Mesenchymal stem cell (in vitro differentiated cells and primary cell): ENCODE measurements at regions not wholly inside any gene's neighbourhood (a gene's known extent, or its start where the extent isn't known, plus 50 kb on each side); places are given as distances from the start of the nearest gene placed in this dataset.

Experiments
- DNase-seq: peaks from one replicate; pipeline ENCODE4 v3.0.0-alpha.2; 2013
- H2AFZ ChIP-seq: one replicate; pipeline ENCODE4 v1.6.1; 2013; ENCODE audit warnings: low read depth, mild to moderate bottlenecking, control low read depth, inconsistent platforms, low read length, moderate library complexity
- H2AK5ac ChIP-seq: 2 replicates; pipeline ENCODE4 v1.6.1; 2013; ENCODE audit warnings: low read length, moderate library complexity, mild to moderate bottlenecking, inconsistent platforms; ENCODE audit not compliant: severe bottlenecking
- H2BK120ac ChIP-seq: one replicate; pipeline ENCODE4 v1.6.1; 2013; ENCODE audit warnings: low read depth, mild to moderate bottlenecking, inconsistent platforms, low read length, moderate library complexity
- H2BK12ac ChIP-seq, 2 experiments: one replicate each; pipeline ENCODE4 v1.6.1; 2013; ENCODE audit warnings: inconsistent platforms in 2 of 2, low read length in 2 of 2, mild to moderate bottlenecking in 2 of 2, moderate library complexity in 2 of 2, control low read depth in 1 of 2
- H2BK15ac ChIP-seq: one replicate; pipeline ENCODE4 v1.6.1; 2013; ENCODE audit warnings: mild to moderate bottlenecking, low read depth, inconsistent platforms; ENCODE audit not compliant: poor library complexity, severe bottlenecking
- H2BK5ac ChIP-seq: 2 replicates; pipeline ENCODE4 v1.6.1; 2013; ENCODE audit warnings: low read depth, mild to moderate bottlenecking, low read length, control low read depth, inconsistent platforms; ENCODE audit not compliant: poor library complexity, severe bottlenecking
- H3K14ac ChIP-seq, 2 experiments: one replicate each; pipeline ENCODE4 v1.6.1; 2013; ENCODE audit warnings: inconsistent platforms in 2 of 2, low read length in 2 of 2, control low read depth in 1 of 2, mild to moderate bottlenecking in 1 of 2, moderate library complexity in 1 of 2
- H3K18ac ChIP-seq, 2 experiments: one replicate each; pipeline ENCODE4 v1.6.1; 2013; ENCODE audit warnings: inconsistent platforms in 2 of 2, low read length in 2 of 2, control low read depth in 1 of 2, low read depth in 1 of 2, mild to moderate bottlenecking in 1 of 2
- H3K23ac ChIP-seq, 2 experiments: one replicate each; pipeline ENCODE4 v1.6.1; 2013; ENCODE audit warnings: inconsistent platforms in 2 of 2, low read length in 2 of 2, mild to moderate bottlenecking in 2 of 2, moderate library complexity in 2 of 2, control low read depth in 1 of 2
- H3K27ac ChIP-seq: 2 replicates; pipeline ENCODE4 v1.5.1; 2013; ENCODE audit warnings: mild to moderate bottlenecking, moderate library complexity, low read length, control low read depth, inconsistent platforms; ENCODE audit not compliant: poor library complexity, severe bottlenecking
- H3K27me3 ChIP-seq, 2 experiments: 2 replicates each; pipeline versions ENCODE4 v1.6.1 to v1.7.0; 2013; ENCODE audit warnings: low read length in 2 of 2, mild to moderate bottlenecking in 2 of 2, moderate library complexity in 2 of 2, control low read depth in 1 of 2, inconsistent platforms in 1 of 2; ENCODE audit not compliant: control insufficient read depth in 1 of 2, insufficient read depth in 1 of 2
- H3K36me3 ChIP-seq, 2 experiments: 2 replicates each; pipeline versions ENCODE4 v1.6.1 to v1.7.0; 2013; ENCODE audit warnings: low read length in 2 of 2, control low read depth in 1 of 2, inconsistent platforms in 1 of 2, low read depth in 1 of 2, mild to moderate bottlenecking in 1 of 2; ENCODE audit not compliant: insufficient read depth in 2 of 2, control insufficient read depth in 1 of 2
- H3K4ac ChIP-seq, 2 experiments: one replicate each; pipeline ENCODE4 v1.6.1; 2013; ENCODE audit warnings: inconsistent platforms in 2 of 2, low read length in 2 of 2, mild to moderate bottlenecking in 2 of 2, moderate library complexity in 2 of 2, control low read depth in 1 of 2, low read depth in 1 of 2
- H3K4me1 ChIP-seq: 2 replicates; pipeline ENCODE4 v1.6.1; 2013; ENCODE audit warnings: low read depth, low read length, control low read depth; ENCODE audit not compliant: control insufficient read depth, insufficient read depth
- H3K4me2 ChIP-seq: 2 replicates; pipeline ENCODE4 v1.6.1; 2013; ENCODE audit warnings: low read length, mild to moderate bottlenecking, inconsistent platforms; ENCODE audit not compliant: poor library complexity, severe bottlenecking
- H3K4me3 ChIP-seq, 2 experiments: 2 replicates each; pipeline versions ENCODE4 v1.5.1 to v1.7.0; 2013; ENCODE audit warnings: low read length in 2 of 2, mild to moderate bottlenecking in 2 of 2, control low read depth in 1 of 2, low read depth in 1 of 2; ENCODE audit not compliant: insufficient read depth in 1 of 2
- H3K79me1 ChIP-seq: replicated peaks from 2 replicates; pipeline ENCODE4 v1.6.1; 2013; ENCODE audit warnings: mild to moderate bottlenecking, control low read depth, low read length, inconsistent platforms; ENCODE audit not compliant: poor library complexity, severe bottlenecking
- H3K9ac ChIP-seq: 2 replicates; pipeline ENCODE4 v1.7.0; 2013; ENCODE audit warnings: mild to moderate bottlenecking, low read length, moderate library complexity
- H3K9me3 ChIP-seq: 2 replicates; pipeline ENCODE4 v1.7.0; 2013; ENCODE audit warnings: mild to moderate bottlenecking, low read length; ENCODE audit not compliant: control insufficient read depth
- H4K8ac ChIP-seq: one replicate; pipeline ENCODE4 v1.6.1; 2013; ENCODE audit warnings: inconsistent platforms, mild to moderate bottlenecking, low read length, moderate library complexity
- H4K91ac ChIP-seq: one replicate; pipeline ENCODE4 v1.6.1; 2013; ENCODE audit warnings: mild to moderate bottlenecking, low read length, inconsistent platforms
- WGBS: methylation state at CpG from one replicate; pipeline ENCODE4 v1.1.7; 2013; ENCODE audit warnings: mixed read lengths; 5-methylcytosine and 5-hydroxymethylcytosine counted together

DNA sequence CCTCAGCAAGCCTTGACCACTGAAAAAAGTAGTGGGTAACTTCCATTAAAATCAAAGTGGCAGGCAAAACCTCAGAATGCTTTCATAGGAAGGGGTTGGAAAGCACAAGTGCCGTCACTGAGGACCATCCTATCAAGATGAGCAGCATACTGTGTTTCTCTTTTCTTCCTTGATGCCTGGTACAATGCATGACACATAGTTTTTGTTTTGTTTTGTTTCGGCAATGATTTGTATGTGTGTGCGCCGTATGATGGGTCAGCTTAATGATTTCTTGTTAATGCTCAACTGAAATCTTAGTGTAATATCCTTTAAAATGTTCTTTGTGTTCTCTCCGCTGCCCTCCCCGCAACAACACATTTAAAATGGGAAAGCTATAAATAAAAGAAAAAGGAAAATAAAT is 476.4 kb upstream of the KCNMB2 start:
- WGBS, result 63% methylated on average over 4 of the region's 6 CpGs
- H2AFZ ChIP-seq, result no peak overlapping the region

GRCh38 chr3:178060407-178060806 is 475.8 kb upstream of the KCNMB2 start:
- Histone ChIP-seq H3K79me1 (no peaks in the 10 kb centered on the region), H3K4ac (no peak overlapping the region), H3K4me1 (peaks cover 2% of the 10 kb centered on the region), H2AFZ (no peak overlapping the region), H2BK5ac (no peak overlapping the region), H3K14ac (no peak overlapping the region), H3K27ac (peak overlapping the region; percentile 24), H3K36me3 (no peaks in the 10 kb centered on the region), H2BK12ac (no peak overlapping the region), H4K91ac (no peak overlapping the region), H2BK15ac (no peak overlapping the region), H3K9ac (peak overlapping the region; percentile 59), H3K4me3 (peak overlapping the region in 1 of 2 experiments; percentile 52), H4K8ac (no peak overlapping the region), H3K23ac (no peak overlapping the region), H2AK5ac (no peak overlapping the region), H2BK120ac (no peak overlapping the region), H3K9me3 (no peaks in the 10 kb centered on the region), H3K4me2 (no peak overlapping the region), H3K18ac (no peak overlapping the region), H3K27me3 (no peaks in the 10 kb centered on the region)
- WGBS, result no CpG with 5 or more reads among the region's 2 CpGs
- peak; percentile 83 for DNase-seq

More for the DNA sequence above, 476.4 kb upstream of the KCNMB2 start:
- H2BK5ac ChIP-seq, result no peak overlapping the region
- peaks cover 2% of the 10 kb centered on the region for H3K4me1 ChIP-seq
- peak overlapping the region in 1 of 2 experiments; percentile 91 for H3K18ac ChIP-seq
- H3K4me2 ChIP-seq, result no peak overlapping the region
- H4K8ac ChIP-seq, result no peak overlapping the region
- H3K14ac ChIP-seq, result no peak overlapping the region
- peak overlapping the region in 1 of 2 experiments; percentile 59 for H3K4ac ChIP-seq
- peak overlapping the region in 1 of 2 experiments; percentile 92 for H2BK12ac ChIP-seq
- peak overlapping the region; percentile 59 for H3K9ac ChIP-seq
- H3K23ac ChIP-seq, result no peak overlapping the region
- H2AK5ac ChIP-seq, result no peak overlapping the region
- no peaks in the 10 kb centered on the region for H3K36me3 ChIP-seq
- no peaks in the 10 kb centered on the region for H3K9me3 ChIP-seq
- DNase-seq, result peak; percentile 63
- H4K91ac ChIP-seq, result no peak overlapping the region
- H2BK120ac ChIP-seq, result no peak overlapping the region
- no peak overlapping the region for H2BK15ac ChIP-seq
- H3K79me1 ChIP-seq, result no peaks in the 10 kb centered on the region
- H3K27ac ChIP-seq, result peak overlapping the region; percentile 67
- no peaks in the 10 kb centered on the region for H3K27me3 ChIP-seq
- peak overlapping the region in 1 of 2 experiments; percentile 52 for H3K4me3 ChIP-seq

DNA sequence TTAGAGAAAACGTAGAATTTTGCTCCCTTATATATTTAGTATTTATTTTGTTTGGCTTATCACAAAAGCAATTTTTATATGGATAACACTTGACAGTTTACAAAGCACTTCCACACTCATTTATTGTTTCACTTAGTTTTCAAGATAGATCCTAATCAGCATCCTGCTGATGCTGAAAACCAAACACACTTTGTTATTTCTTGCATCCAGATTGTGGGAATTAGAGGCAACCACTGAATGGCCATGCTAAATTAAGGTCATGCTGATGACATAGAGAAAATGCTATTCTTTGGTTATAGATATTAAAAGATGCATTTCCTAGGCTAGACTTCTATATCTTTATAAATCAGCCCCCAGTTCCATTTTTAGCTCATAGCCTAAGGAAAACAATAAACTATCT is 474.1 kb upstream of the KCNMB2 start:
- Histone ChIP-seq H3K79me1 (no peaks in the 10 kb centered on the region), H2BK12ac (no peak overlapping the region), H3K9me3 (no peaks in the 10 kb centered on the region), H3K23ac (no peak overlapping the region), H4K91ac (no peak overlapping the region), H3K27me3 (no peaks in the 10 kb centered on the region), H2BK15ac (no peak overlapping the region), H3K36me3 (no peaks in the 10 kb centered on the region), H4K8ac (no peak overlapping the region), H2BK5ac (no peak overlapping the region), H2AK5ac (no peak overlapping the region), H3K4me2 (no peak overlapping the region), H2BK120ac (no peak overlapping the region), H3K27ac (no peak overlapping the region), H3K9ac (no peak overlapping the region), H3K4me1 (peaks cover 2% of the 10 kb centered on the region), H3K4me3 (no peak overlapping the region), H3K4ac (no peak overlapping the region), H3K18ac (no peak overlapping the region), H3K14ac (no peak overlapping the region), H2AFZ (no peak overlapping the region)
- no peak for DNase-seq
- no CpG with 5 or more reads among the region's 1 CpG for WGBS

- Histone ChIP-seq H3K9ac (no peak overlapping the region), H3K23ac (no peak overlapping the region), H4K91ac (no peak overlapping the region), H3K4me3 (no peak overlapping the region), H2BK5ac (no peak overlapping the region), H2AFZ (no peak overlapping the region), H3K4me2 (no peak overlapping the region), H3K36me3 (no peaks in the 10 kb centered on the region), H2BK12ac (peak overlapping the region in 1 of 2 experiments; percentile 21), H3K14ac (no peak overlapping the region), H2AK5ac (no peak overlapping the region), H3K4me1 (peaks cover 2% of the 10 kb centered on the region), H3K4ac (no peak overlapping the region), H3K9me3 (no peaks in the 10 kb centered on the region), H3K27me3 (no peaks in the 10 kb centered on the region), H4K8ac (no peak overlapping the region), H3K18ac (no peak overlapping the region), H3K79me1 (no peaks in the 10 kb centered on the region), H2BK15ac (no peak overlapping the region), H2BK120ac (no peak overlapping the region), H3K27ac (no peak overlapping the region)
- 71% methylated on average over 1 of the region's 1 CpG for WGBS
- no peak for DNase-seq
Observed at GRCh38 chr3:178063461-178063860, 472.8 kb upstream of the KCNMB2 start.
